ENCODE measurements at regions not wholly inside any gene's neighbourhood (a gene's known extent, or its start where the extent isn't known, plus 50 kb on each side); places are given as distances from the start of the nearest gene placed in this dataset.

DNA sequence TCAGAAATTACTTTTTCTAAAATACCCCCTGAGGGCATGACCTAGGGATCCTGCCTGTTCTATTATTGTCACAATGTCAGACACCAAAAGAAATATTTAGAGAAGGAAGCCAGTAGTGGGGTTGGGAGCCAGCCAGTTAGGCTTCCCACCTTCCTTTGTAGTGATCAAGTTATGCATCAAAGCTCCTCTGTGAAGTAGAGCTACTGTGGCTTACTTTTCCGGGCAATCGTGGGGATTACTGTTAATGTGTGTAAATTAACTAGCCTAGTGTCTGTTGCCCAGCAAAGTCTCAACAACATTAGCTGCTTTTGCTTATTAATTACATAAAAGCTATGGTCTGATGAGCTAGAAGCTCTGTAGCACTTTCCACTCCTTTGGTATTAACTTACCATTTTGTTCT, 109.0 kb upstream of the PCAT7 start:
- TF ChIP-seq CTCF (optimal IDR thresholded peaks at IDR 0.05 in 1 of 3, IDR thresholded peaks at IDR 0.05 in 1 of 3, conservative IDR thresholded peaks at IDR 0.05 in 1 of 3; ENCODE audit: extremely low read depth in 1 of 3, insufficient read depth in 2 of 3, low read length in 3 of 3) (no peak), EZH2 (IDR thresholded peaks at IDR 0.05; ENCODE audit: low read length) (no peak)

Measured in keratinocyte (primary cell).